GM12874 (cell line): ENCODE measurements at regions not wholly inside any gene's neighbourhood (a gene's known extent, or its start where the extent isn't known, plus 50 kb on each side); places are given as distances from the start of the nearest gene placed in this dataset.

Source experiments
- CTCF ChIP-seq: IDR thresholded peaks from 2 replicates; pipeline ENCODE4 v1.5.1; 2011; ENCODE audit warnings: low read depth, mild to moderate bottlenecking, control low read depth, low read length, moderate library complexity; ENCODE audit not compliant: insufficient read depth

GRCh38 chr4:54391104-54391503 lies 162.0 kb downstream of the PDGFRA start:
- TF ChIP-seq CTCF: no peak

GRCh38 chr4:54392479-54392878 lies 163.4 kb downstream of the PDGFRA start:
- no peak for TF ChIP-seq CTCF

GRCh38 chr4:54393243-54393642 lies 164.2 kb downstream of the PDGFRA start:
- no peak for TF ChIP-seq CTCF

GRCh38 chr4:54395013-54395527 lies 166.0 kb downstream of the PDGFRA start:
- no peak for TF ChIP-seq CTCF

GRCh38 chr4:54400188-54400587 lies 171.1 kb downstream of the PDGFRA start:
- no peak for TF ChIP-seq CTCF

GRCh38 chr4:54400802-54401201 lies 171.7 kb downstream of the PDGFRA start:
- no peak for TF ChIP-seq CTCF

- TF ChIP-seq CTCF: no peak
Measured at GRCh38 chr4:54402880-54403480, 173.9 kb downstream of the PDGFRA start.
